ENCODE measurements at regions not wholly inside any gene's neighbourhood (a gene's known extent, or its start where the extent isn't known, plus 50 kb on each side); places are given as distances from the start of the nearest gene placed in this dataset.
"Not testable (repeated sequence)": the region's sequence is repeated elsewhere in the genome, so short reads cannot be mapped to it uniquely, and the experiment has no call there.

DNA sequence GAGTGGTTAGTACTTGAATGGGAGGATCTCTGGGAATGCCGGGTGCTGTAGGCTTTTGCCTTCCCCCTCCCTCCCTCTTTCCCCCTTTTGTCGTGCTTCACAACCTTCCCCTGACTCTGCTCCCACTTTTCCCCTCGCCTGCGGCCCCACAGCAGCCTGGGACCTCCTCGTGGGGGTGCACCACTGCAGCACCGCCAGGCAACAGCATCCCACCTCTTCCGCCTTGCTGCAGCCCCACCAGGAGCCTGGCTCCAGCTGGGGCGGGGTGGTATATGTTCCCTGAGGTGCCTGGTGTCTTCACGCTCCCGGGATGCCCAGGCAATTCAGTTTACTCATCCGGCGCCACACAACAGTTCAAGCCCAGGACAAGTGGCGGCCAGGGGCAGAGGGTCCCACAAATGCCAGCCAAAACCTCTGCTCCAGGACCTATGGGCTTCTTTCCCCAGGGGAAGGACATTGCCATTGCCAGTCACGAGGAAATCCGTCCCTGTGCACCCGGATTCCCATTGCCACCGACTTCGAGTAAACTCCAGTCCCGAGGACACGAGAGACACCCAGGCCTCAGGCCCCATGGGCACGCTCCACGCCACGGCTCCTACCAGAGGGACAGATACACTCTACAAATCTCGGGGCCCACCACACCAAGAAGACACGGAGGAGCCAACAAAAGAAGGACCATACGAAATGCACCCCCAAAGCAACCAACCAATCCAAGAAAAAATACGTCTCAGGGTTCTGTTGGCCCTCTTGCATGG lies 181.7 kb downstream of the ALG10 start:
- no peak for DNase-seq

DNA sequence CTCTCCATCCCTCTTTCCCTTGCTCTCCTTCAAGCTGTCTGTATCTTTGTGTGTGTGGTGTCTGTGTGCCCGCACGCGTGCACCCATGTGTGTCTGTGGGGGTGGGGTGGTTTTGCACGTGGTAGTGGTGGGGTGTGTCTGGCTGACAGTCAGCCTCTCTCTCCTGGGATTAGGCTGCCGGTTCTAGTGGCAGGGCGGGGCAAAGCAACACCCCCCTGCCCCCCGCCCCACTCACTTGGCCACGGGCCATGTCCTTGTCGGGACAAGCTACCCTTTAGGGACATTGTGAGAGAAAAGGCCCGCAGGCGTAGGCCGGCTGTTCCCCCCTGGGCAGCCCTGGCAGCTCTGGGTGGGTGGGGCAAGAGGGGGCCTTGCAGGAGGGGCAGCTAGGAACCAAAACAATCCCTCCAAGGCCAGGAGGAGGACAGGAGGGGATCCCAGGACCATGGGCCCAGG lies 182.6 kb downstream of the ALG10 start:
- DNase-seq = no peak

DNA sequence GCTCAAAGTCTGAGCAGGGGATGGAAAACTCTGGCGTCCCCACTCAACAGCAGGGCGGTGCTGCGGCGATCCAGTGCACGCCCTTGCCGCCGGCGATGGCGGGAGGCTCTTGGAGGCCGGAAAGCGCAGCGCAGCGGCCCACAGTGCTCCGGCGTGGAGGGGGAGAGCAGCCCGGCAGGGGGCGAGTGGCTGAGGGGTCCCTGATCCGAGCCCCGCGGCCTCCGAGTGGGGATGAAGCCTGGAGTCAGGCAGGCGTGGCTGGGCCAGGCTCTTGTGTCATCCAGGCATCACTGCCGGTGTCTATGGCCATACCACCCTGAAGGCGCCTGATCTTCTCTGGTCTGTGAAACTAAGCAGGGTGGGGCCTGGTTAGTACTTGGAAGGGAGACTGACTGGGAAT lies 183.1 kb downstream of the ALG10 start:
- no peak for DNase-seq

DNA sequence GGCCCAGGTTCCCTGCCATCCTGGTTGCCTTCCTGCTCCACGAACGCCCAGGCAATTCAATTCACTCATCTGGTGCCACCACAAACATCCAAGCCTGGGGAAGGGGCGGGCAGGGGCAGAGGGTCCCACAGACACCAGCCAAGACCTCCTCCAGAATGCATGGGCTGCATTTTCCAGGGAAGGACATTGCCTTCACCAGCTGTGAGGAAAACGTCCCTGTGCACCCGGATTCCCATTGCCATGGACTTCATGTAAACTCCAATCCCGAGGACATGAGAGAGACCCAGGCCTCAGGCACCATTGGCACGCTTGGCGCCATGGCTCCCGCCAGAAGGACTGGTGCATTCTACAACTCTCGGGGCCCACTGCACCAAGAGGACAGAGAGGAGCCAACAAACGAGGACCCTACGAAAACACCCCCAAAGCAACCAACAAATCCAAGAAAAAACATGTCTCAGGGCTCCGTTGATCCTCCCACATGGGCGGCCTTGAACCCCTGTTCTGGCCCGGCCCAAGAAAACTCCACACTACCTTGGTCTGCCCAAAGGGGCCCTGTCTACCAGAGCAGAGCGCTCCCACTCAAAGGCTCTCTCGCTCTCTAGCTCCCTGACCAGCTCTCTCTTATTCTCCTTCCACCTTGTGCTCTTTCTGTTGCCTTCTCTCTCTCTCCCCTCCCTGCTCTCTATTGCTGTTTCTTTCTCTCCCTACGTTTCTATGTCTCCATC lies 183.9 kb downstream of the ALG10 start:
- no peak for DNase-seq

DNA sequence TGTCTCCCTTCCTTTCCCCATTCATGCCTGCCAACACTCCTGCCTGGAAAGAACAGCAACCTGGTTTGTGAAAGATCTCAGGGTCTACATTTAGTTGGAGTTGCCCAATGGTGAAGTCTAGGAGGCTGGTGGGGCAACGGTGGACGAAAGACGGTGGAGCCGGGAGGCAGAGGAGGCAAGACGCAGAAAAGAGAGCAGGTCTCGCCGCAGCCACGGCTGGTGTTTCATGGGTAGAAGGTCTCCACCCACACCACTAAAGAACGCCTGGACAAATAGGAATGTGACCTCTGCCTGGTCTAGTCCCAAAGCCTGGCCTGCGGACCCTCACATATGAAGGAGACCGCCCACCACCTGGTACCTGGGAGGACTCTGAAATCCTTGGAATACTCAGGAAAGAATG lies 185.6 kb downstream of the ALG10 start:
- no peak for DNase-seq

DNA sequence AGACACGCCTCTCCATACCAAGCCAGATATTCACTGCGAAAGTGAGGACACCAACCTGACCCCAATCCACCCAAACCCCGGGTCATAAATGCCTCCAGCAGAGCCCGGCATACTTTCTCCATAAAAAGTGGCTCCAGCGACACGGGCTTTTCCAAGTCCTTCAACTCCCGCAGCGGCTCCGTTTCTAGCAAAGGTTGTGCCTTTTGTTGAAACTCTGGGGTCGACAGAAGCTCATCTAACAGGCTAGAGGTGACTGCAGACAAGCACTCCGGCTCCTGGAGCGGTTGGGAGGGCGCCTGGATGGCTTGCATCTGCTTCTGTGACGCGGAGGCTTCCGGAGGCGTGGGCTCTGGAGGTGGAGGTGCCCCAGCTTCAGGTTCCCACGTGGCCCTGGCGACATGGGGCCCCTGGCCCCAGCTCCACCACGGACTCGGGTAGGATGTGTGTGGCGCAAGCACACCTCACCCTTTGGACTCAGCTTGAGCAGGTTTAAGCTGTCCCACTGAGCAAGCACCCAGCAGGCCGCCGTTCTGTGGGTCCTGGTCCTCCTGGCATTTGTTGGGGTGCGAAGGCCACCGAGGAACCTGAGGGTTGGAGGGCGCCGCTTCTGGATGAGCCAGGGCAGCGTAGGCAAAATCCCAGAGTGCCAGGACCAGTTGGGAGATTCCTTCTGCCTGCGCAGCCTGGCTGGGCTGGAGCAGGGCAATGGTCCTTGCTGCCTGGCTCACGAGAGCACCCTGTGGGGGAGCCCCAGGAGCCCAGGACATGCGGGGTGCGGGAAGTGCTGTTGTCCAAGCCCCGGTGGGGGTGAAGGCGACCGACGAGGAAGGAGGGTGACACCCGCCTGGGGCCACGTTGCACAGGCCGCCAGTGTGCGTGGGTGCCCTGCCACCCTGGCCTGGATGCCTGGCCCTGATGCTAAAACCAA lies 186.3 kb downstream of the ALG10 start:
- DNase-seq = no peak

DNA sequence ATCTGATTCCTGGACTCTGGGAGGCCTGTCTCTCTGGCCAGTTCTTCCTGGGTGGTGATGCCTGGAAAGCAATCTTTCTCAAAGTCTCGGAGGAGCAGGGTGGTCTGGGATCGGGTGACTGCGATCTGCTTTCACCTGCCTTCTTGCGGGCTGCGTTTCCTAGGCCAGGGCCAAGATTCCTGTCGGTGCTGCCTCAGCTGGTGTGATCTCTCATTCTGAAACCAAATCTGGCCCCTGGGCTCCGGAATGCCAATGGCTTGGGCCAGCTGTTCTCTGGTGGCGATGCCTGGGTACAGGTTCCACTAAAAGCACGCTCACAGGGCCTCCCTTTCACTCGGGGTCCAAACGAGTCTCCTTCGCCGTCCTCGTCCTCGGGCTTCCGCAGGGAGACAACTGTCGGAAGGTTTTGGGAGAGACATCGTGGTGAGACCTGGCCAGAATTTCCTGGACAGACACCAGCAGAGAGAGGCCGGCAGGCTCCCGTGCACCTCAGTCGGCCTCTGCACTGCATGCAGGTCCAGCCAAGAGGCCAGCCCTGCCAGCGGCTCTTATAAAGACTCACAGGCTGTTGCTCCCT lies 187.1 kb downstream of the ALG10 start:
- no peak for DNase-seq

DNA sequence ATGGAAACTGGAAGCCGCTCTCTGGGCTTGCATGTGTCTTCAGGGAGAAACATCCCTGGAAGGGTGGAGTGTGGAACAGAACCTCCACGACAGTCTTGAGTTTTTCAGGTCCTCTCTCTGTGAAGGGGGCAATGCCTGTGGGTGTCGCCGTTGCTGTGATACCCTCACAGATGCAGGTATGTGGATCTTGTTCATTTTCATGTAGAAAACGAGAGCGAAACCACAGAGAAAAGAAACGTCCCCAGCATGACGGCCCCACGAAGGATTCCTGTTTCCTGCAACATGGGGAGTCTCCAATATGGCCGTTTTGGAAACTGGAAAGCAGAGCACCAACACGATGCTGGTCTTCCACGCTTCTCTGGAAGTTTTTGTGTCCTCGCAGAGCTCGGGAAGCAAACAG lies 187.9 kb downstream of the ALG10 start:
- no peak for DNase-seq

DNA sequence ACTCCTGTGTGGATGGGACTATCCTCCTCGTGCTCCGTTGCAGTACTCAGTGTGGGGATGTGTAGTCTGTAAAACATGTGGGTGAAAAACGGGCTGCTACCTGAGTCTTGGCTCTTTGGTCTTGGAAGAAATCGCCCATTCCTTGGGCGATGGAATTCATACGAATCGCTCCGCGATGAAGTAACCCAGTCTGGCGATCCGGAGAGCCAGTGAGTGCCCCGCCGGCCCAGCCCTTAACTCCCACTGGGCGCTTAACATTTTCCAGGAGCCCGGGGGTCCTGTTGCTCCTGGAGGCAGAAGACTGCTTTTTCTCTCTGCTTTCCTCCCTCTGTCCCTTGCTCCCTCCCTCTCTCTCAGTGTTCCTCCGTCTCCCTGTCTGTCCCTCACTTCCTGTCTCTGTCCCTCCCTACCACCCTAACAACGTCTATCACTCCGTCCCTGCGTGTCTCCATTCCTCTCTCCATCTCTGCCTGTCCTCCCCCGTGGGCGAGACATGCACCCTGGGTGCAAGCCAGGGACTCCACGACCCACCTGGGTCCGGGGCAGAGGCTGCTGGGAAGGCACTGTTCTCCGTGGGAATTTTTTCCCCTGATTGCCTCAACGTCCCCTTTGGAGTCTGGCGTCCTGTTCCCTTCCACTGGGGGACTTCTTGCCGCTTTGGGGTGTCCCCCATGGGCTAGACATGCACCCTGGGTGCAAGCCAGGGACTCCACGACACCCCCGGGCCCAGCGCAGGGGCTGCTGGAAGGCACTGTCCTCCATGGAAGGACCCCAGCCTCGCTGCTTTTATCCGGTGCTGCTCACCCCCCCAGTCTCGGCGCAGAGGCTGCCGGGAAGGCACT lies 188.6 kb downstream of the ALG10 start:
- DNase-seq = no peak

DNA sequence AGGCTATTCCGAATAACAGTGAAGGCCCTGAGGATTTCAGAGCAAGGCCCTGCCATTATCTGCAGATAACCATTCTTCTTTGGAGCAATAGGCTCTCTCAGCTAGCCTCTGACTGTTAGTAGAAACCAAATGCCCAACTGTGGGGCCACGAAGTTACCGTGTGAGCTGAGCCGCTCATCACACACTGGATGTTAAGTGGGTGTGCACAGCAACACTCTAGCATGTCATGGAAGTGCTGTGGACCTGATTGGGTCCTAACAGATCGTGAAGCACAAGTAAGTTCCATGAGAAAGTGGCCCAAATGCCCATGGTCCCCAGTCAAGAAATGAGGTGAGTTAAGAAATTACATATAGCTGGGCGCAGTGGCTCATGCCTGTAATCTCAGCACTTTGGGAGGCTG lies 190.4 kb downstream of the ALG10 start:
- no peak for DNase-seq

DNA sequence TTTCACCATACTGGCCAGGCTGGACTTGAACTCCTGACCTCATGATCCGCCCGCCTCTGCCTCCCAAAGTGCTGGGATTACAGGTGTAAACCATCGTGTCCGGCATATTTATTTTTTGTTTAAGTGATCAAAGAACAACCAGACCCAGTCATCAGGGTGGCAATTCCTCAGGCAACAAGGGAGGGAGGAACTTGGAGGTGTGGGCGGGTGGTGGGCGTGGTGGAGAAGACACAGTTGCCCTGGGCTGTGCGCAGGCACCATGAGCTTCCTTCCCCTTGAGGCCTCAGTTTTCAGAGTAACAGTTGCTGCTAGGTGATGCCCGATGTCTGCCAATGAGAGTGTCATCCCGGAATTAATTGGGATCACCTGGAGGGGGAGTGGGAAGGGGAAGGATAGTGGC lies 191.7 kb downstream of the ALG10 start:
- DNase-seq = no peak

DNA sequence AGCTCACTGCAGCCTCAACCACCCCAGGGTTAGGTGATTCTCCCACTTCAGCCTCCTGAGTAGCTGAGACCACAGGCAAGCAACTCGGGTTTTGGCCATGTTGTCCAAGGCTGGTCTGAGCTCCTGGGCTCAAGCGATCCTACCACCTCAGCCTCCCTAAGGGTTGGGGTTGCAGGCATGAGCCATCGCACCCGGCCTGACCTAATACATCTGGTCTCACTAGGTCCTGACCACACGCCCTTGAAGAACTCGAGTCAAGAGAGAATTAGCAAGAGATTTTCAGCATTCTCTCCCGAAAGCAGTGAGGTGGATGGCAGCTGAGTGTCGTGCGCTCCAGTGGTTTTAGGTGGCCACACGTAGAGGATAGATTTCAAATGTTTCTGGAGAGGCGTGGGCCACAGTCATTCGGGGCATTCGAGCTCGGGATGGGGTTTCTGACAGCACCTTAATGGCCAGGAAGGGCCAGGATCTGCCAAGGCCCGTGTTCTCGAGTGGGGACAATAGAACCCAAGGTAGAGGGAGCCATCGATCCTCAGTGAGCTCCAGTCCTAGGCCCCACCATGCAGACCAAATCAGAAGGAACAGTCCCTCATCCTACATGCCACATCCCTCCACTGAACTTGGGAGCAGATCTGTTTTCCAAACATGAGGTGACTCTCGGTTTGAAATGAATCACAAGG lies 193.1 kb downstream of the ALG10 start:
- DNase-seq = no peak

DNA sequence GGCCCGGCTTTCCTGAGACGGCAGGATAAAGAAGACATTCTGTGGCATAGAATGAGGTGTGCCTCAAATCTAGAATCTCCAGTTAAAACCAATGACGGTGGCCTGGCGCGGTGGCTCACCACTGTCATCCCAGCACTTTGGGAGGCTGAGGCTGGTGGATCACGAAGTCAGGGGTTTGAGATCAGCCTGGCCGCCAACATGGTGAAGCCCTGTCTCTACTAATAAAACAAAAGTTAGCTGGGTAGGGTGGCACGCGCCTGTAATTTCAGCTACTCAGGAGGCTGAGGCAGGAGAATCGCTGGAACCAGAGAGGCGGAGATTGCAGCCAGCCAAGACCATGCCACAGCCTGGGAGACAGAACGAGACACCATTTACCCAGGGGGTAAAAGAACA lies 193.6 kb downstream of the ALG10 start:
- no peak for DNase-seq

DNA sequence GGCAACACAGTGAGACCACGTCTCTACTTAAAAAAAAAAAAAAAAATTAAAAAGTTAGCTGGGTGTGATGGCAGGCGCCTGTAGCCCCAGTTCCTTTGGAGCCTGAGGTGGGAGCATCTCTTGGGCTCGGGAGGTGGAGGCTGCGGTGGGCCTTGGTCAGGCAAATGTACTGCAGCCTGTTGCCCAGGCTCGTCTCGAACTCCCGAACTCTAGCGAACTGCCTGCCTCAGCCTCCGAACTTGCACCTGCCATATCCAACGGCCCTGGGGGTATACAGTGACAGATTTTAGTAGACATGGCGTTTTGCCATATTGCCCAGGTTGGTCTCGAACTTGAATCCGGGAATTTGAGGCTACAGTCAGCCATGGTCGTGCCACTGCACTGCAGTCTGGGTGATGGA lies 195.4 kb downstream of the ALG10 start:
- DNase-seq = no peak

DNA sequence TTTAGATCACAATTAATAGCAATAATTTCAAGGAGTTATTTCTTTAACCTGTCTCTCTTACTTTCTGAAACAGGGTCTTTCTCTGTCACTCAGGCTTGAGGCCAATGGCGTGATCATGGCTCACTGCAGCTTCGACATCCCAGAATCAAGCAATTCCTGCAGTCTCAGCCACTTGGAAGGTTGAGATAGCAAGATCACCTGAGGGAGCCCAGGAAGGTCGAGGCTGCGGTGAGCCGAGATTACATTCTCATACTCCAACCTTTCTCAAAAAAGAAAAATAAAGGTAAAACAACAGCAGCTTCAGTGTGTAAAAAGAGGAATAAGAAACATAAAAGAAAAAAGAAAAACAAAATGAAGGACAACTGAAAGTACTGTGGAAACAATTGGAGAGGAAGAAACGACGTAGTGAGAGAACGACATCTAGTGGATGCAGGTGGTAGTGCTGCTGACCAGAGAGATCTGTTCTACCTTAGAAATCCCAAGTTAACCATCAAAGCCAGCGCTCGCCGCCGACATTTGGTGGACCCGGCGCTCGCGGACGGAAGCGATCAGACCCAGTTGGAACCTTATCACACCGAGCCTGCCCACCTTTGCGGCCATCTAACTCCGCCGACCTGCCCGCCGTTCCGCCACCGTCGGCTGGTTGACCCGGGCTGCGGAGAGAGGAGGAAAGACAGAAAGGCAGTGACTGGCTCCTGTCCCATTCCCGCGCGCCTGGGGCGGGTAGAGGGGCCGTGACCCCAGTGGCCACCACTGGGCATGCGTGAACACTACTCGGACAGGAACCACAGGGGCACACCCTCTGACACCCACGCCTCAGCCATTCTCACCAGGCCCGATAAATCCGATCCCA lies 196.1 kb downstream of the ALG10 start:
- peak; percentile 52 for DNase-seq

DNA sequence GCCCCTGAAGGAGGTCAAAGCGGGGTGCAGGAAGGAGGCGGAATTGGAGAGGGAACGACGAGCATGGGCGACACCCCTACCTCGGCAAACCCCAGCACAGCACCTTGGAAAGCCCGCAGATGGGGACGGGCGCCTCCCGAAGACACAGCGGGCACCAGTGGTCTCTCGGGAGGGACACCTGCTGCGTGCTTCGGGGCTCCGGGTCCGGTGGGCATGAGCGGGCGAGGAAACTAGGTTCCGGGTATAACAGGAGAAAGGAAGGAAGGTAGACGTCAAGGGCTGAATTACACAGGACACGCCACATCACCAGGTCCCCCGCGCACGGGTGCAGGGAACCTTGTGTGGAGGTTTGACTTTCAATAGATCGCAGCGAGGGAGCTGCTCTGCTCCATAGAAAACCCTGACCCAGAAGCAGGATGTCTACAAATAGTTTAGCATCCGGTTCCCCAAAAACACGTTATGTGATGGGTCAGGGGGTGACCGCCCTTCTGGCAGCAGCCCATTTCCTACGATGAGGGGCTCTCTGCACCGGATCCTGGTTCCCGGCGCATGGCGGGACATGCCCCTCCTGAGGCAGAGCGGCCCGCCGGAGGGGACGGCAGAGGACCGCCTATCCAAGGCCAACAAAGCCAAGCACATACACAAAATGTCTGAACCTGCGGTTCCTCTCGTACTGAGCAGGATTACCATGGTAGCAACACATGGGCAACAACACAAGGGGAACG lies 196.9 kb downstream of the ALG10 start:
- DNase-seq = no peak

DNA sequence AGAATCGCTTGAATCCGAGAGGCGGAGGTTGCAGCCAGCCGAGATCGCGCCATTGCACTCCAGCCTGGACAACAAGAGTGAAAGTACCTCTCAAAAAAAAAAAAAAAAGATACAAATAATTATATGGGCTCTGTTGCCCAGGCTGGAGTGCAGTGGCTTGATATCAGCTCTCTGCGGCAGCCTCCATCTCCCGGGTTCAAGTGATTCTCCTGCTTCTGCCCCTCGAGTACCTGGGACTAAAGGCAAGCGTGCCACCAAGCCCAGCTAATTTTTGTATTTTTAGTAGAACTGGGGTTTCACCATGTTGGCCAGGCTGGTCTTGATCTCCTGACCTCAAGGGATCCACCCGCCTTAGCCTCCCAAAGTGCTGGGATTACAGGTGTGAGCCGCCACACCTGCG lies 197.8 kb downstream of the ALG10 start:
- not testable (repeated sequence) for DNase-seq

DNA sequence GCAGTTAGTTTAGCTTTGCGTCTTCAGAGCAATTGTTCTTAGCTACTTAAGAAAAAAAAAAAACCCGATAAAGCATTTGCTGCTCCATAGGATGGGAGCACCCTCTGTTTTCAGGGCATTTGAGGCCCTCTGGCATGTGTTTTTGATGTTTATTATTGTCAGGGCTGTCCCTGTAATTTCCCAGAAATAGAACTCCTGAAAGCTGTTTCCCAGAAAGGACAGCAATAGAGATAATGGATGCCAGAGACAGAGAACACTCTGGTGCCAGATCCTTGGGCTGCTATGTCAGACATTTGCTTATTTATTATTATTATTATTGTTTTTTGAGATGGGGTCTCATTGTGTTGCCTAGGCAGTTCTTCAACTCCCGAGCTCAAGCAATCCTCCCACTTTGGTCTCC lies 201.3 kb downstream of the ALG10 start:
- no peak for DNase-seq

DNA sequence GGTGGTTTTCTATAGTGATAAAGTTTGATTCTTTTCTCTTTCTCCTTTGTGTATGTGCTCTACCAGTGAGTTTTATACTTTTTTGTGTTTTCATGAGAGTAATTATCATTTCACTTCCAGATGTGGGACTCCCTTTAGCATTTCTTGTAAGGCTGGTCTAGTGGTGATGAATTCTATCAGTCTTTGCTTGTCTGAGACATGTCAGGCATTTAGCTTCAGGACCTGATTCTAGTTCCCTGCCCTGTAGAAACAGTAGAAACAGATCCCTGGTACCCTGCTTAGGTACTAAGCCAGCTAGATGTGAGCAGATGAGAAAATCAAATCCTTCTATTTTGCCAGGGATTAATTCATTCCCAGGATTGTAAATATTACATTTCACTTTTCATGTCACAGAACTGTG lies 203.7 kb downstream of the ALG10 start:
- not testable (repeated sequence) for DNase-seq

DNA sequence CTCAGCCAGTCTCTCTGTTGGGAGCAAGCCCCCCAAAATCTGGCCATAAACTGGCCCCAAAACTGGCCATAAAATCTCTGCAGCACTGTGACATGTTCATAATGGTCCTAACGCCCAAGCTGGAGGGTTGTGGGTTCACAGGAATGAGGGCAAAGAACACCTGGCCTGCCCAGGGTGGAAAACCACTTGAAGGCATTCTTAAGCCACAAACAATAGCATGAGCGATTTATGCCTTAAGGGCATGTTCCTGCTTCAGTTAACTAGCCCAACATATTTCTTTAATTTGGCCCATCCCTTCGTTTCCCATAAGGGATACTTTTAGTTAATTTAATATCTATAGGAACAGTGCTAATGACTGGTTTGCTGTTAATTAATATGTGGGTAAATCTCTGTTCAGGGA lies 205.8 kb downstream of the ALG10 start:
- not testable (repeated sequence) for DNase-seq
